ENCODE measurements at regions not wholly inside any gene's neighbourhood (a gene's known extent, or its start where the extent isn't known, plus 50 kb on each side); places are given as distances from the start of the nearest gene placed in this dataset.

- no peaks in the 10 kb centered on the region for H3K27me3 Mint-ChIP-seq (ENCODE audit: low read depth)
- no peak for TF ChIP-seq CTCF (IDR thresholded peaks at IDR 0.05)
- H3K27ac Mint-ChIP-seq (ENCODE audit: unreplicated experiment): peak overlapping the region; percentile 58
- peaks cover 12% of the 10 kb centered on the region for H3K4me1 Mint-ChIP-seq (ENCODE audit: low read depth)
- DNase-seq (ENCODE audit: low spot score): no peak
- no peaks in the 10 kb centered on the region for H3K36me3 Mint-ChIP-seq (ENCODE audit: low read depth)
- no peak overlapping the region for H3K4me3 Mint-ChIP-seq (ENCODE audit: unreplicated experiment)
- H3K9me3 Mint-ChIP-seq (ENCODE audit: low read depth): peaks cover 10% of the 10 kb centered on the region
Observed at GRCh38 chr10:35735412-35735811, 93.3 kb upstream of the FZD8 start.

- TF ChIP-seq CTCF (IDR thresholded peaks at IDR 0.05): no peak
- no peaks in the 10 kb centered on the region for H3K36me3 Mint-ChIP-seq (ENCODE audit: low read depth)
- H3K9me3 Mint-ChIP-seq (ENCODE audit: low read depth): peaks cover 5% of the 10 kb centered on the region
- no peaks in the 10 kb centered on the region for H3K27me3 Mint-ChIP-seq (ENCODE audit: low read depth)
- peaks cover 8% of the 10 kb centered on the region for H3K4me1 Mint-ChIP-seq (ENCODE audit: low read depth)
- no peak overlapping the region for H3K27ac Mint-ChIP-seq (ENCODE audit: unreplicated experiment)
- H3K4me3 Mint-ChIP-seq (ENCODE audit: unreplicated experiment): no peak overlapping the region
- no peak for DNase-seq (ENCODE audit: low spot score)
Observed at GRCh38 chr10:35731828-35732227, 89.7 kb upstream of the FZD8 start.

- Mint-ChIP-seq H3K4me3 (ENCODE audit: unreplicated experiment) (no peak overlapping the region), H3K27me3 (ENCODE audit: low read depth) (peaks cover 5% of the 10 kb centered on the region), H3K4me1 (ENCODE audit: low read depth) (no peaks in the 10 kb centered on the region), H3K9me3 (ENCODE audit: low read depth) (no peaks in the 10 kb centered on the region), H3K27ac (ENCODE audit: unreplicated experiment) (no peak overlapping the region), H3K36me3 (ENCODE audit: low read depth) (no peaks in the 10 kb centered on the region)
- DNase-seq (ENCODE audit: low spot score): no peak
- no peak for TF ChIP-seq CTCF (IDR thresholded peaks at IDR 0.05)
Observed at GRCh38 chr10:35728341-35728740, 86.2 kb upstream of the FZD8 start.

GRCh38 chr10:35726846-35727245 lies 84.8 kb upstream of the FZD8 start:
- DNase-seq (ENCODE audit: low spot score): no peak
- H3K27ac Mint-ChIP-seq (ENCODE audit: unreplicated experiment): no peak overlapping the region
- H3K4me3 Mint-ChIP-seq (ENCODE audit: unreplicated experiment): no peak overlapping the region
- no peaks in the 10 kb centered on the region for H3K9me3 Mint-ChIP-seq (ENCODE audit: low read depth)
- TF ChIP-seq CTCF (IDR thresholded peaks at IDR 0.05): no peak
- H3K4me1 Mint-ChIP-seq (ENCODE audit: low read depth): no peaks in the 10 kb centered on the region
- H3K36me3 Mint-ChIP-seq (ENCODE audit: low read depth): no peaks in the 10 kb centered on the region
- peaks cover 8% of the 10 kb centered on the region for H3K27me3 Mint-ChIP-seq (ENCODE audit: low read depth)

- Mint-ChIP-seq H3K27me3 (ENCODE audit: low read depth) (peaks cover 8% of the 10 kb centered on the region), H3K4me1 (ENCODE audit: low read depth) (no peaks in the 10 kb centered on the region), H3K9me3 (ENCODE audit: low read depth) (no peaks in the 10 kb centered on the region), H3K4me3 (ENCODE audit: unreplicated experiment) (no peak overlapping the region), H3K36me3 (ENCODE audit: low read depth) (peaks cover 2% of the 10 kb centered on the region), H3K27ac (ENCODE audit: unreplicated experiment) (no peak overlapping the region)
- no peak for TF ChIP-seq CTCF (IDR thresholded peaks at IDR 0.05)
- no peak for DNase-seq (ENCODE audit: low spot score)
Observed at GRCh38 chr10:35723992-35724391, 81.9 kb upstream of the FZD8 start.

Measured in chondrocyte (in vitro differentiated cells).